ENCODE measurements at regions not wholly inside any gene's neighbourhood (a gene's known extent, or its start where the extent isn't known, plus 50 kb on each side); places are given as distances from the start of the nearest gene placed in this dataset.

DNA sequence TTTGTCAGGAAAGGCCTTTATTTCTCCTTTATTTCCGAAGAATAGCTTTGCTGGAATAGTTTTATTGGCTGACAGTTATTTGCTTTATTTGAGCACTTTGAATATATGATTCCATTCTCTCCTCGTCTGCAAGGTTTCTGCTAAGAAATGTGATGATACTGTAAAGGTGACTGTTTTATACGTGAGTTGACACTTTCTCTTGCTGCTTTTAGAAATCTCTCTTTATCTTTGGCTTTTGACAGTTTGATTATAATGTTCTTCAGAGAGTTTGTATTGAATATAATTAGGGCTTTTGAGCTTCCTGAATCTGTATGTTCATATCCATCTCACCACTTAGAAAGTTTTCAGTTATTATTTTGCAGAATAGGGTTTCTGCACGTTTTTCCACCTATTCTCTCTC is 1003.7 kb upstream of the SLIT2 start:
- TF ChIP-seq, protein P1, sequence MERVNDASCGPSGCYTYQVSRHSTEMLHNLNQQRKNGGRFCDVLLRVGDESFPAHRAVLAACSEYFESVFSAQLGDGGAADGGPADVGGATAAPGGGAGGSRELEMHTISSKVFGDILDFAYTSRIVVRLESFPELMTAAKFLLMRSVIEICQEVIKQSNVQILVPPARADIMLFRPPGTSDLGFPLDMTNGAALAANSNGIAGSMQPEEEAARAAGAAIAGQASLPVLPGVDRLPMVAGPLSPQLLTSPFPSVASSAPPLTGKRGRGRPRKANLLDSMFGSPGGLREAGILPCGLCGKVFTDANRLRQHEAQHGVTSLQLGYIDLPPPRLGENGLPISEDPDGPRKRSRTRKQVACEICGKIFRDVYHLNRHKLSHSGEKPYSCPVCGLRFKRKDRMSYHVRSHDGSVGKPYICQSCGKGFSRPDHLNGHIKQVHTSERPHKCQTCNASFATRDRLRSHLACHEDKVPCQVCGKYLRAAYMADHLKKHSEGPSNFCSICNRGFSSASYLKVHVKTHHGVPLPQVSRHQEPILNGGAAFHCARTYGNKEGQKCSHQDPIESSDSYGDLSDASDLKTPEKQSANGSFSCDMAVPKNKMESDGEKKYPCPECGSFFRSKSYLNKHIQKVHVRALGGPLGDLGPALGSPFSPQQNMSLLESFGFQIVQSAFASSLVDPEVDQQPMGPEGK (CRISPR knock-in tag; IDR thresholded peaks at IDR 0.05; ENCODE audit: borderline replicate concordance) = no peak
- no peak for TF ChIP-seq ZNF70 (CRISPR knock-in tag; IDR thresholded peaks at IDR 0.05)
- TF ChIP-seq ARNTL (CRISPR knock-in tag; IDR thresholded peaks at IDR 0.05; ENCODE audit: borderline replicate concordance, low read depth) = no peak
- TF ChIP-seq ZC3H10 (CRISPR knock-in tag; IDR thresholded peaks at IDR 0.05) = no peak
- TF ChIP-seq OSR1 (CRISPR knock-in tag; IDR thresholded peaks at IDR 0.05) = no peak
- no peak for TF ChIP-seq ZFP3 (CRISPR knock-in tag; IDR thresholded peaks at IDR 0.05)
- no peak for TF ChIP-seq ESRRG (CRISPR knock-in tag; IDR thresholded peaks at IDR 0.05)
- TF ChIP-seq PPARA (CRISPR knock-in tag; IDR thresholded peaks at IDR 0.05; ENCODE audit: borderline replicate concordance) = no peak
- no peak for TF ChIP-seq ZFP30 (CRISPR knock-in tag; IDR thresholded peaks at IDR 0.05)

Data from SK-N-SH treated with all-trans-retinoic acid at 6 μM for 48 hours (cell line).